ENCODE measurements at regions not wholly inside any gene's neighbourhood (a gene's known extent, or its start where the extent isn't known, plus 50 kb on each side); places are given as distances from the start of the nearest gene placed in this dataset.
"Not testable (repeated sequence)": the region's sequence is repeated elsewhere in the genome, so short reads cannot be mapped to it uniquely, and the experiment has no call there.

DNA sequence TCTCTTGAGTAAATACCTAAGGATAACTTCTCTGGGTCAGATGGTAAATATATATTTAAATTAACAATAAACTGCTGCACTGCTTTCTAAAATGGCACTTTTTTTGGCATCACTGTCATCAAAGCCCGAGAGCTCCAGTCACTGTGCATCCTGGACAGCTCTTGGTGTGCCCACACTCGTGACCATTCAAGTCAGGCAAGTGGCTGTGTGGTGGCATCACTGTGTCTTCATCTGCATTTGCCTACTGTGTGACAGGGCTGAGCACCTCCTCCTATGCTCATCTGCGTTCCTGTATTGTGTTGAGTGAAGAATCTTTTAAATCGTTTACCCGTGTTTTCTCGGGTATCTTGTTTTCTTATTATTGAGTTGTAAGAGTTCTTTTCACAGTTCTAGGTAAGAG is 568.1 kb upstream of the SALL3 start:
- DNase-seq (ENCODE audit: low read depth): no peak

DNA sequence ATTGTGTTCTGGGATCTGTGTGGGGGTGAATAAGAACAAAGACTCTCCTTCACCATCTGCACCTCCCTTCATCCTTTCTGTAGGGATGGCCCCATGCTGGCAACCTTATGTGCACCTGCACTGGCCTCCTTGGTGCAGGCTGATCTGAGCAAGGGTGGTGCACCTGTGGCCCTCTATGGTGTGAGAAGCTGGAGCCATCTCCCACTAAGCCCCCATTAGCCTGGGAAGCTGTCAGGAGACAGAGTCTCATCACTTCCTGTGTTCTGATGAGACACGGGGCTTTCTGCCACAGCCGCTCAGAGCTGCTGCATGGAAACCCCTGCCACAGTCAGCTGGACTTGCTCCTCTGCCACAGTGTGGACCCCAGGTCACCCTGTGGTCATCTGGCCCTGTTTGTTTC is 565.3 kb upstream of the SALL3 start:
- no peak for DNase-seq (ENCODE audit: low read depth)

DNA sequence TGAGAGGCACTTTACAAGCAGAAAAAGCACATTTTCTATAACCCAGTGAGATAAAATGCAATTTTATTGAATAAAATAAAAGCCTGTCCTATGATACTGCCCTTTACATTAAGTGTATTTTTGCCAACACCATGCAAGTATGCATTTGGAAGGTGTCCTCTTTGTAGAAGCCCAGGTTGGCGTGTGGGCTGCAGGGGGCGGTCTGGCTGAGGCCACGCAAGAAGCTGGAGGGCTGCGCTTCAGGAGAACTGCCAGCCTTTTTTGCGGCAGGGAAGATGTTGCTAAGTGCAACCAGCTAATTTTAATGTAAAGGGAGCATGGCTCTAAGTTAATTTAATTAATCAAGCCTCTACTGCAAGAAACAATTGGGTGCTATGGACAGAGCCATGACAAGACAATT is 562.8 kb upstream of the SALL3 start:
- DNase-seq (ENCODE audit: low read depth): no peak

DNA sequence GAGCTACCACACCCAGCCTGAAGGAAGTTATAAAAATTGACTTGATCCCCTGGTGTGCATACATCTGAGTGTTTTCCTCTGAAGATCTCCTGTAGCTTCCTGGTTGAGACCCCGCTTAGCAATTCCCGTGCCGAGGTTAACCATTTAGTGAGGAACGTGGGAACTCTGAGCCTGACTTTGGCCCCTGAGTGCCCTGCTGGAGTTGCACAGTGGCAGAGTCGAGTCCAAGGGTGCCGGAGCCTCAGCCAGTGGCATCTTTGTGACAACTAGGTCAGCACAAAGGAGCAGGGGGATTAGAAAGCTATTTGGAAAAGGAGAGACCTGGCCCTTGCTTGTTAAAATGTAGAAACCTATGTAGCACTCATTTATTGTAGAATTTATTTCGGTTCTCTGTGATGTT is 561.2 kb upstream of the SALL3 start:
- no peak for DNase-seq (ENCODE audit: low read depth)

DNA sequence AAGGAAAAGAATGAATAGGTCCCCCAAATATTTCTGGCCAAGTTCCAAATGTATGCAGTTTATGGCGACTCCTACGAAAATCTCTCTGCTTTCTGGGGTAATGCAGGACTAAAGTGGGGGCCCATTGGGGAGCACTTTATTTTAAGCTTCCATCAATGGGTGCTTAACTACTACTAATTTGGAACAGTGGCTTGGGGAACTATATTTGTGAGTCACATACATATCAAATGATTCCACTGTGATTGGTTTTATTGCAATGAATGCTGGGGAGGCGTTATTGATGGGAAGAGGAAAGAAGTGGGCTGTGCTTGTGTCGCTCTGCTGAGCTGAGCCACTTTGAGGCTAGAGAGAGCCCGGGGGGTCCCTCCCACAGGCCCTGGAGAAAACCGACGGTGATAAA is 560.4 kb upstream of the SALL3 start:
- DNase-seq (ENCODE audit: low read depth): no peak

DNA sequence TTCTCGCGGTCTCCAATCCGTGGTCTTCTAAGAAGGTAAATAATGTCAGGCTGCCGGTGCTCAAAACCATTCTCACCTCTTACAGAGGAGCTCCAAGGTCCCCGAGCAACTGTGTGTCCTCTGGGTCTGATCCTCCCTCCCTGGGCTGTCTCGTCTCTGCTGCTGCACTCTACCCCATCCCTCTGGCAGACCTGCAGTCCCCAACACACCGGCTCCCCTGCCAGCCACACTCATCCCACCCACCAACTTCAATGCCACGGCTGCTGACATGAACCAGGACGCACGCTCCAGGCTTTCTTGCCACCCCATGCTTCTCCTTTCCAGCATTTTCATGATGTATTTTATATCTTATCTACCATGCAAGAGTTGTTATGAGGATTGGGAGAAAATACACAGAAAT is 559.5 kb upstream of the SALL3 start:
- no peak for DNase-seq (ENCODE audit: low read depth)

DNA sequence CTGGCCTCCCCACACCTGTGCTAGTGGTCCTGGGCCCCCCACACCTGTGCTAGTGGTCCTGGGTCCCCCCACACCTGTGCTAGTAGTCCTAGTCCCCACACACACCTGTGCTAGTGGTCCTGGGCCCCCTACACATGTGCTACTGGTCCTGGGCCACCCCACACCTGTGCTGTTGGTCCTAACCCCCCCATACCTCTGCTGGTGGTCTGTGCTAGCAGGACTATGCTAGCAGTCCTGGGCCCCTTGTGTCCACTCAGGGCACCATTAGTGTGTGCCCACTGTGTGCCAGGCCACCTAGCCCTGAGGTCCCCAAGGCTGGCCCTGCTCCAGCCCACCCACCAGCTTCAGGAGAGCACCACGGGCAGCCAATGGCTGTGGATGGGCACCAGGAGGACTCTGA is 558.2 kb upstream of the SALL3 start:
- DNase-seq (ENCODE audit: low read depth): no peak

DNA sequence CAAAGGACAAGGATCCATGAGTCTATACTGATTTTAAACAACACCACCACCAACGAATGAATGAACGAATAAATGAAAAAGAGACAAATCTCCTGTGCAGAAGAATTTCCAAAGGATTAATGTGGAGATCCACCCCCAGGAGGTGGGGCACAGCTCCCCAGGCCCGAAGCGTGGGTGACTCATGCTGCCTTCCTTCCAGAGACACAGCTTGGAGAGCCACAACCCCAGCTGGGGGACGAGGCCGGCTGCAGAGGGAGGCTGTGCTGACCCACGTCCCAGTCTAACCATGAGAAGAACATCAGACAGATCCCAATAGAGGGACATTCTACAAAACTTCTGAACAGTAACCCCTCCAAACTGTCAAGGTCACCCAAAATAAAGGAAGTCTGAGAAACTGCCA is 557.3 kb upstream of the SALL3 start:
- DNase-seq (ENCODE audit: low read depth): no peak

DNA sequence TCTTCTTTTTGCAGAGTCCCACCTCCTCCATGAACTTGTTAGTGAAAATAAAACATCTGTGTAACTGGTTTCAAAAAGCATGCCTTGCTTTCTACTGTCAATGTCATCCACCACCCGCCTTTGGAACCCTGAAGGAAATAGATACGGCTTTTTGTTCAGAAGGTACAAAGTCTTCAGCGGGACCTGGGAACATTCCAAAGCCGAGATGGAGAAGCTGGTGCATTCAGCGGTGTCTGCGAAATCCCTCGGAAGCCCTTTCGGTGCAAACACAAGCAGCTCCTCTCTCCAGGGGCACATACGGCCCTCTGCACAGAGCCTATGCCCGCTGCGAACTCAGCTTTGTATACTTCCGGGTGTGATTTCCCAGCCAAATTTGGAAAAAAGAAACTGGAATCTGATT is 555.8 kb upstream of the SALL3 start:
- DNase-seq (ENCODE audit: low read depth): no peak

DNA sequence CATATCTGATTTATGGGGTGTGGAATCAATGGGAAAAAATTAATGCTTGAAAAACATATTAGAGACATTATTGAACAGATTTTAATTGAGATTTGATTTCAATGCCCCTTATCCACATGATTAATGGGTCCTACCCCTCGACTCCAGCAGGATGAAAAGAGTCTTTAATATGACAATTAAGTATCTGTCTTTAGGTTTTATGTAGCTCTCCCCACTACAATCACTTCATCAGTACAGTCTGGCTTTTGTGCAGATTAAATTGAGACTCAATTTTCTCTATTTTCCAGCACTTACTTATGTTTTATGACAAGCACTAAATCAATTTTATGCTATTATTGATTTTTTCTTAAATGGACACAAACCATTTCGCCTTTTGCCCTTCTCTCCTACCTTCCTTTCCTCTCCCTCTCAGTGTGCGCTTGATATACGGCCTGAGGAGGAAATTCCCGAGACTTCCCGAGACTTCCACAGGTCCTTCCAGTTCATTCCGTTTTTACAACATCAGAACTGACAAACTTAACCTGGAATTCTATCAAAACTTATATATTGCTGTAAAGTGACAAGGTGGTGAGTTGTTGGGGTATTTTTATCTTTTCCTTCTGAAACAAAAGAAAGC is 555.1 kb upstream of the SALL3 start:
- DNase-seq (ENCODE audit: low read depth): no peak

DNA sequence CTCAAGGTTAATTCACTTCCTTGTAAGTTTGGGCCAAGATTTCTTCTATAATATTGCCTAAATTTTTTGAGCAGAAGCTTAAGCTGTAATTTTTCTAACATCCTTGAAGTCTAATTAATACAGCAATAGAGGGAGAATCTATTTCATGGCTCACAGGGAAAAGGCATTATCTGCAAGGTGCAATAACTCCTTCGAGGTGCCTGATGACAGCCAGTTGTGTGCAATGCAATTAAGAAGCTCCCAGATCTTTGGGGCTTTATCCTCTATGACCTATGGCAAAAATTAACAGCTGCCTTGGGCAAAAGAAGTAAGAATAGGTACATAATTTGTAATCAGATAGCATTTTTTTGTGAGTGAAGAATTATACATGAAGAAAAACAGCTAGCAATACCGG is 554.6 kb upstream of the SALL3 start:
- DNase-seq (ENCODE audit: low read depth): no peak

DNA sequence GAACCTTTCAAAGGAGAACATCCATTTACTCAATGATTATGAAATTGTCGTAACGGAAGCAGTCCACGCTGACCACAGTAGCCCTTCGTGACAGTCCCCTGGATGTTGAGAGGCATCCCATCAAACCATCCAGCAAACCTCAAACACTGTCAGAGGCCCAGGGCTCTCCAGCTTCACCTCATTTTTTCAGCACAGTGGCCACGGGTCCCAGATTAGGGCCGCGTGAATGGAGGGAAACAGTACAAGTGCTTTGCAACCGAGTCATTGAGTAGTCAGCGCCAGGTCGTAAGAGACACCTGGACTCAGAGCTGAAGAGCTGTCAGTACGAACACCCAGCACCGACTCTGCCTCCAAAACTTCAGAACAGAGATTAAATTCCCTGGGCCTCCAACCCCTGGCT is 552.5 kb upstream of the SALL3 start:
- DNase-seq (ENCODE audit: low read depth): no peak

DNA sequence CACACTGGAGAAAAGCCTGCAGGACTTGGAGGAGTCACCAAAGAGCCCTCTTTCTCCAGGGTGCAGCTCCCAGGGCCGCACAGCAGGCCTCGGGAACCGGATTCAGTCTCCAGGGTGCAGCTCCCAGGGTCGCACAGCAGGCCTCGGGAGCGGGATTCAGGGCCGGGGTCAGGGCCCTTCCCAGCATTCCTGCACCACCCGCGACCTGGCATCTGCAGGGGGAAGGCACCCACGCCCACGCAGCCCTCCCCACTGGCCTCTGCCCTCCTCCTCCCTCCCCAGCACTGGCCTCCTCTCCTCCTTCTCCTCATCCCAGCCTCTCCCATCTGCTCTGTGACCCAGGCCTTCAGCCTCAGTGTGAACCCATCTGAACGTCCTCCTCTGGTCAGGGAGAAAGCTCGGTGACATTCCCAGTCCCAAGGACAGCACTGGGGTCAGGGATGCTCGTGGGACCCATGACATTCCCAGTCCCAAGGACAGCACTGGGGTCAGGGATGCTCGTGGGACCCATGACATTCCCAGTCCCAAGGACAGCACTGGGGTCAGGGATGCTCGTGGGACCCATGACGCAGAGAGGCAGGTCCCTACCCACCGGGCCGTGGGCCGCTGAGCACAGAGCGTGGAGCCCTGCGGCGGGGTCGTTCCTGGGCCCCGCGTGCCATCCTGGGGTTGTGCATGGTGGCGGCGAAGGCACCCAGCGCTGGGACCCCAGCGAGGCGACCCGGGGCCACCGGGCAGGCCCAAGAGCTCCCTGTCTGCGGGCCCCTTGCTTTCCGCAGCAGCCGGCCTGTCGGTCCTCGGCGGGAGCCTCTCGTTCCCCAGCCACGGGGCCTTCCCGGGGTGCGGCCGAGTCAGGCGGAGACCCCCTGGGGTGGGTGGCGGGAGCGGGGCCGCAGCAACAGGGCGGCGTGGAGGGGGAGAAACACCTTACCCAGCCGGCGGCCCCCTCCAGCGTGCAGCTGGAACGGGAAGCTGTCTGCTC is 550.2 kb upstream of the SALL3 start:
- no peak for DNase-seq (ENCODE audit: low read depth)

DNA sequence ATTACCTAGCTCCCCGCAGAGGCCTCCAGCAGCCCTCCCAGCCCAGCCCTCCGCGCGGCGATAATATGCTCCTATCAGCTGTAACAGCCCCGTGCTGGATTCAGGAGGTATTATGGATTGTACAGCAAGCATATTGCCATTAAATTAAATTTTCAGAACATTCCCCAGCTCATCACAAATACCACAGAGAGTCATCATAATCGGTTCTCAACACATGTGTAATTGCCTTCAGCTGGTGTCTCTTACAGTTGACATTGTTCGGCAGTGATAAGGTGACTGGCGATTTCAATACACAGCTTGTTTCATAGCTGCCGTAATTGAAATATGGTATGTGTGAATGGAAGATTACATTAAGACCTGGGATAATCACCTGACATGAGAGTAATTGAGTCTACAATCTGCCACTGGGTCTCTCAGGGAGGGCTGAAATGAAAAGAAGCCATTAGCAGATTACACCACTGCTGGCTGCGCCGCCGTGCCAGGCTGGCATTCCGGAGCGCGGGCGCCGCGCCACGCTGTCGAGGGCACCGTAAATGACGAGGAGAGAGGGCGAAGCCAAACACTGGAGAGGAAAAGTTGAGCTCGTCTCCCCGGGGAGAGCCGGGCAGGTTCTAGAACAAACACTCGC is 549.4 kb upstream of the SALL3 start:
- DNase-seq (ENCODE audit: low read depth): no peak

DNA sequence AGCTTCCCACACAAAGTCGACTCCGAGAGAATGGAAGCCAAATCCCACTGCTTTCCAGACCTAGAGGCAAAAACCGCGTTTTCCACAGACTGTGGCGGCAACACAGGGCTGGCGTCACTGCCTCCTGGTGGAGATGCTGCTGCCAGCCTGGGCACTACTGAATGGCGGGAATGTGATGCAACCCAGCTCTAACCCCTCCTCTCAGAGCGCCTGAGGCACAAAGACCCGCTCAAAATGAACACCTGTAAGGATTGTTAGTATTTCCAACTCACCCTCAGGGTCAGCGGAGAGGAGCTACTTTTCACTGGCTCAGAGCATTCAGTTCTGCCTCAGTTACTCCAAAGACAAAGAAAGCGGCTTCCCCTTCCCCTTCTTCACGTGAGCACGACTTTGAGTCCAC is 548.0 kb upstream of the SALL3 start:
- no peak for DNase-seq (ENCODE audit: low read depth)

DNA sequence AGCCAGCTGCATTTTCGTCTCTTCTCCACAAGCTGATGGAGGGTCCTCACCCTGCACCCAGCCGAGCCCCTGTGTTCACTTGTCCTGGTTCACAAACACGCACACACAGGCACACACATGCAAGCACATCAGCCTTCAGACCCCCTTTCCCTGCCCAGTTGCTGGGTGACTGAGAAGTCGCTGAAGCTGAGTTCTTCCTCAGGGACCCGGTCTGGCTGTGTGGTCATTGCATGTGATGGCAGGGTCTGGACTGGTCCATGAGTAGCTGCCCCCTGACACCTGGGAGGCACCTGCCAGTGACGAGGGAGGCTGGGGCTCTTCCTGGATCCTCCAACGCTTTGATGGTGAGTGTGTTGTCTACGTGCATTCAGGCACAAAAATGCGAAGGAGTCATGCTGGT is 546.1 kb upstream of the SALL3 start:
- DNase-seq (ENCODE audit: low read depth): no peak

DNA sequence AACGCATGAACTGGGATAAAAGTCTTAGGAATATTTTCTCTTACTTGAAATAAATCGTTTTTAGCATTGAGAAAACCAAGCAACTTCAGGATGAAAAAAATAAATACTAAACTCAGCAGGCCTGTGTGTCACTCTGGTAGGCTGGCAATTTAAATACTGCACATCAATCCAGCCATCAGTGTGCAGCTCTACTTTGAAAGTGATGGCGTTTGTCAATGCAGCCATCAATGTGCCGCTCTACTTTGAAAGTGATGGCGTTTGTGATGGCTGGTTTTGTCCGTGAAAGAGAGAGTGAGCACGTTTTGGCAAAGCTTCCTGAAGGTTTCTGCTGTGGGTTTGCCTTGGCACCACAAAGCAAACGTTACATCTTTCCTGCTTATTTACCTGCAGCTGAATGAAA is 543.5 kb upstream of the SALL3 start:
- no peak for DNase-seq (ENCODE audit: low read depth)

DNA sequence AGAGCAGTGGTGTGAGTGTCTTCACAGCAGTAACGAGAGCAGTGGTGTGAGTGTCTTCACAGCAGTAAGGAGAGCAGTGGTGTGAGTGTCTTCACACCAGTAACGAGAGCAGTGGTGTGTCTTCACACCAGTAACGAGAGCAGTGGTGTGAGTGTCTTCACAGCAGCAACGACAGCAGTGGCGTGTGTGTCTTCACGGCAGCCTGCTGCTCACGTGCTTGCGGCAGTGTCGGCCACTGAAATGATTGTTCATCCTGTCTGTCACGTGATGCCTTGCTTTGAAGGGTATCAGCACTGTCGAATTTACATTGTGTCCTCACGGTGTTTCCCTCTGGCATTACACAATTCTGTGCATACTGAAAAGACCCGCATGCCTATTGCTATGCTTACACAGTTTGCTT is 541.4 kb upstream of the SALL3 start:
- not testable (repeated sequence) for DNase-seq (ENCODE audit: low read depth)

DNA sequence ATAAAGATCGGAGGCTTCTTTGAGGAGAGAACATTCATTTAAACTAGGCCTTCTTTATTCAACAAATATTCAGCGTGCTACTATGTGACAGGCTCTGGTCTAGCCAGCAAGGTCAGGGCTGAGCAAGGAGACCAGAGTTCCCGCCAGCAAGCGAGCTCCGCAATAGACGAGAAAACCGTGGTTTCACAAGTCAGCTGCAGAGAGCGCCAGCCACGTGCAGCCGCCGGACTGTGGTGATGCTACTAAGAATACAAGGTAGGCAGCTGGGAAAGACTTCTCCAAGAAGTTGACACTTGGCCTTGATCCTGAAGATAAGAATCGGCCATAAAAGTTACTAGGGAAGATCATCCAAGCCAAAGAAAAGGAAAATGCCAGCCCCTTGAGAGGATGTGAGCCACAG is 533.7 kb upstream of the SALL3 start:
- DNase-seq (ENCODE audit: low read depth): no peak

DNA sequence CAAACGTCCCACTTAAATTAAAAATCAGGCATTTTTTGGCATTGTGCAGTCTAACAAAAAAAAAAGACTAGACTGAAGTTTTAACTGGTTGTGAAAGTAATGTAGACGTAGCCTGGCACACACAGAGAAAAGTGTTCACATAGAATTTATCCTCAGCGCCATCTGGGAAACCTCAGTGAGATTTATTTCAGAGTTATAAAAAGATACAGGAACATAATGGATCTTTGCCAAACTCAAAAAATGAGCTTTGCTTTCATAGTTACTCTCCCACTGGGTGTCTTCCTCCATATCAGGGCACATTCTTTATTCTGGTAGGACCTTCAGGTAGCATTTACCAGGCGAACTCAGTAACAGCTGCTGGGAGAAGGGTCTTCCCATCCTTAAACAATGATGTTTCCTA is 532.4 kb upstream of the SALL3 start:
- DNase-seq (ENCODE audit: low read depth): no peak

DNA sequence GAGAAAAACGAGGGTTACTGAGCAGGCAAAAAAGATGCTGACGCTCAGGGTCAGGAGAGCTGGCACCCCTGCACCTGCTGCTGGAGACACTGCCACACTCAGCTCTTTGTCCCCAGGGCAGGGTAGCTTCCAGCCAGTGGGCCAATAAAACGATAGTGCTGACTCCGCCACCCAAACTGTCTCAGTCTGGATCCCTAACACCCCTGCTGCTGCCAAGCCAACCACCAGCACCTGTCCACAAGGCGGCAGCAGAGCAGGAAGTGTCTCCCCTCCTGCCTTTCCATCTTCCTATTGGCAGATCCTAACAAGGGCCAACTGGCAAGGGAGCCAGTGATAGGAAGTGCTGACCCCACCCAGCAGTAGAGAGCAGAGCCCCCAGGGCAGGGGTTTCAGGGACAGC is 531.5 kb upstream of the SALL3 start:
- DNase-seq (ENCODE audit: low read depth): no peak

DNA sequence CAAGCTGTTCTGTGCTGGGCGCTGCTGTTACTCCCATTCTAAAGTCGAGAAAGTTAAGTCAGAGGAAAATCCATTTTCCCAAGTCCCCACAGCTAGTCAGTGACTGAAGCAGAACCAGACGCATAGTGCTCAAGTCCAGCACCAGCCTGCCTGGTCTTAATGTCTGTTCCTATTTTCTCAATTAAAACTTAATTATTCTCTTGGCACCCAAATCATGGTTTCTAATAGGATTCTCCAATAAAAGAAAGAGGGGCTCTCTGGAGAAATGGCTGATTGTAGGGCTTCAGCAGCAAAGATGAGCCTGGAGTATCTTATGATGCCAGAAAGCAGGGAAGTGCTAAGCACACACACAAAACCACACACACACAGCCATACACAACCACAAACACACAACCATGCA is 531.0 kb upstream of the SALL3 start:
- no peak for DNase-seq (ENCODE audit: low read depth)

DNA sequence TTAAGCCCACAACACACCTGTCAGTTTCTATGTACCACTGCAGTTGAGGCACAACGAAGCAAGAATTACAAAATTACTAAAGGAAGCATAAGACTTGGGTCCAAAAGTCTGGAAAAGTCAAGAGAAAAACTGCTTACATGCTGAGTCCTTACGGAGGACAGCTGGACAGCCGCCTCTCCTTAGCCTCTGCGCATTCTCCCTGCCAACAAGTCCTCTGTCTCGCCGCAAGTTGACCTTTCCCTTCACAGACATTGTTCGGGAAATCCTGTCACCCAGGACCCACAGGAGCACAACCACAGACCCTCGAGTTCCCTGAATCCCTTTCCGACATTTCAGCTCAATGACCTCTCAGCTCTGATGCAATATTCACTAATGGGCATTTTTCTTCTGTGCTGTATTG is 525.4 kb upstream of the SALL3 start:
- DNase-seq (ENCODE audit: low read depth): no peak

All from CMK (cell line).